ENCODE measurements at regions not wholly inside any gene's neighbourhood (a gene's known extent, or its start where the extent isn't known, plus 50 kb on each side); places are given as distances from the start of the nearest gene placed in this dataset.

DNA sequence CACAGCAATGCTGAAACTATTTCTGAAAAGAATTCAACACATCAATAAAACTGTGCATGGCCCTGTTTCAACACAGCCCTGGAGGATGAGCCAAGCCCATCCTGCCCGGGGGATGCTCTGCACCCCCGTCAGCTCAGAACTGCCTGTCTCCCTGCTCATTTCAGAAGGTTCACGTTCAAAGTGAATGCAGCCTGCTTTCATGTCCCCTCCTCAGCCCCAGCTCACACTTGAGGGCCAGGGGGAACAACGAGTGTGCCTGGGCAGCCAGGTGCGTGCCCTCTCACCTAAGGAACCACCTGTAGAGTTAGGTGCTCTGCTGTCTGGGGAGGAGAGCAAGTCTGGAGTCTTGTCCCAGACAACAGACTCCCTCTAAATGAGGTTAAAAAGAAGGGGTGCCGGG is 348.5 kb upstream of the IRX2 start:
- TF ChIP-seq, protein P1, sequence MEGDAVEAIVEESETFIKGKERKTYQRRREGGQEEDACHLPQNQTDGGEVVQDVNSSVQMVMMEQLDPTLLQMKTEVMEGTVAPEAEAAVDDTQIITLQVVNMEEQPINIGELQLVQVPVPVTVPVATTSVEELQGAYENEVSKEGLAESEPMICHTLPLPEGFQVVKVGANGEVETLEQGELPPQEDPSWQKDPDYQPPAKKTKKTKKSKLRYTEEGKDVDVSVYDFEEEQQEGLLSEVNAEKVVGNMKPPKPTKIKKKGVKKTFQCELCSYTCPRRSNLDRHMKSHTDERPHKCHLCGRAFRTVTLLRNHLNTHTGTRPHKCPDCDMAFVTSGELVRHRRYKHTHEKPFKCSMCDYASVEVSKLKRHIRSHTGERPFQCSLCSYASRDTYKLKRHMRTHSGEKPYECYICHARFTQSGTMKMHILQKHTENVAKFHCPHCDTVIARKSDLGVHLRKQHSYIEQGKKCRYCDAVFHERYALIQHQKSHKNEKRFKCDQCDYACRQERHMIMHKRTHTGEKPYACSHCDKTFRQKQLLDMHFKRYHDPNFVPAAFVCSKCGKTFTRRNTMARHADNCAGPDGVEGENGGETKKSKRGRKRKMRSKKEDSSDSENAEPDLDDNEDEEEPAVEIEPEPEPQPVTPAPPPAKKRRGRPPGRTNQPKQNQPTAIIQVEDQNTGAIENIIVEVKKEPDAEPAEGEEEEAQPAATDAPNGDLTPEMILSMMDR (IDR thresholded peaks at IDR 0.05 in 2 of 3, conservative IDR thresholded peaks at IDR 0.05 in 1 of 3; ENCODE audit: borderline replicate concordance in 1 of 3, insufficient read depth in 1 of 3, low read depth in 2 of 3, low read length in 2 of 3): no peak
- TF ChIP-seq, protein P2, sequence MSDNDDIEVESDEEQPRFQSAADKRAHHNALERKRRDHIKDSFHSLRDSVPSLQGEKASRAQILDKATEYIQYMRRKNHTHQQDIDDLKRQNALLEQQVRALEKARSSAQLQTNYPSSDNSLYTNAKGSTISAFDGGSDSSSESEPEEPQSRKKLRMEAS (IDR thresholded peaks at IDR 0.05): no peak
- TF ChIP-seq, protein P3, sequence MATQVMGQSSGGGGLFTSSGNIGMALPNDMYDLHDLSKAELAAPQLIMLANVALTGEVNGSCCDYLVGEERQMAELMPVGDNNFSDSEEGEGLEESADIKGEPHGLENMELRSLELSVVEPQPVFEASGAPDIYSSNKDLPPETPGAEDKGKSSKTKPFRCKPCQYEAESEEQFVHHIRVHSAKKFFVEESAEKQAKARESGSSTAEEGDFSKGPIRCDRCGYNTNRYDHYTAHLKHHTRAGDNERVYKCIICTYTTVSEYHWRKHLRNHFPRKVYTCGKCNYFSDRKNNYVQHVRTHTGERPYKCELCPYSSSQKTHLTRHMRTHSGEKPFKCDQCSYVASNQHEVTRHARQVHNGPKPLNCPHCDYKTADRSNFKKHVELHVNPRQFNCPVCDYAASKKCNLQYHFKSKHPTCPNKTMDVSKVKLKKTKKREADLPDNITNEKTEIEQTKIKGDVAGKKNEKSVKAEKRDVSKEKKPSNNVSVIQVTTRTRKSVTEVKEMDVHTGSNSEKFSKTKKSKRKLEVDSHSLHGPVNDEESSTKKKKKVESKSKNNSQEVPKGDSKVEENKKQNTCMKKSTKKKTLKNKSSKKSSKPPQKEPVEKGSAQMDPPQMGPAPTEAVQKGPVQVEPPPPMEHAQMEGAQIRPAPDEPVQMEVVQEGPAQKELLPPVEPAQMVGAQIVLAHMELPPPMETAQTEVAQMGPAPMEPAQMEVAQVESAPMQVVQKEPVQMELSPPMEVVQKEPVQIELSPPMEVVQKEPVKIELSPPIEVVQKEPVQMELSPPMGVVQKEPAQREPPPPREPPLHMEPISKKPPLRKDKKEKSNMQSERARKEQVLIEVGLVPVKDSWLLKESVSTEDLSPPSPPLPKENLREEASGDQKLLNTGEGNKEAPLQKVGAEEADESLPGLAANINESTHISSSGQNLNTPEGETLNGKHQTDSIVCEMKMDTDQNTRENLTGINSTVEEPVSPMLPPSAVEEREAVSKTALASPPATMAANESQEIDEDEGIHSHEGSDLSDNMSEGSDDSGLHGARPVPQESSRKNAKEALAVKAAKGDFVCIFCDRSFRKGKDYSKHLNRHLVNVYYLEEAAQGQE (IDR thresholded peaks at IDR 0.05; ENCODE audit: low read depth): no peak
- TF ChIP-seq POLR2AphosphoS5 (IDR thresholded peaks at IDR 0.05; ENCODE audit: low read depth, low read length) (no peak), ZNF274 (IDR thresholded peaks at IDR 0.05; ENCODE audit: low read depth, low read length) (no peak), EZH2 (IDR thresholded peaks at IDR 0.05) (no peak), POLR2A (IDR thresholded peaks at IDR 0.05; ENCODE audit: borderline replicate concordance, extremely low read depth, insufficient read depth, insufficient read length) (no peak), YY1 (IDR thresholded peaks at IDR 0.05; ENCODE audit: extremely low read depth, insufficient replicate concordance, low read depth, low read length) (no peak), RAD21 (IDR thresholded peaks at IDR 0.05; ENCODE audit: low read depth) (no peak), SRF (IDR thresholded peaks at IDR 0.05; ENCODE audit: low read depth) (no peak)
